ENCODE measurements at regions not wholly inside any gene's neighbourhood (a gene's known extent, or its start where the extent isn't known, plus 50 kb on each side); places are given as distances from the start of the nearest gene placed in this dataset.

DNA sequence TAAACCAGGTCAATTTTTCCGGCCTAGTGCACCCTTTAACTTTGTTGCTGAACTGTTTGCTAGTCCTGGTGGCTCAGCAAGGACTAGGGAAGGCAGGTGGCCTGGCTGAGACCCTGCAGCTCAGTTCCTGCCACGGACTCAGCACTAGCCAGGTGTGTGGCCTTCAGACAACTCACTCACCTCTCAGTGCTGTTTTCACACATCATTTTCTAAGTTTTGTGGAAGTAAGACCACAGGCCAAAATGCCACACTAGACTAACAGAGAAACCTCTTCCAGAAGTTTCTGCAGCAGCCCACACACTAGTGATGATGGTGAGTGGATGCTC is 65.9 kb upstream of the SLC1A4 start:
- ChIA-PET CTCF (interaction anchor here (0.5 to 0.9 kb wide), 3 partner anchors 10 to 340 kb away, joined by 3 read pairs; no protein-coding TSS in a partner anchor), POLR2A (no interaction called here)
- TF ChIP-seq ZNF830 (tag by site-specific recombination; IDR thresholded peaks at IDR 0.05; ENCODE audit: low read depth) (no peak), GLIS2 (tag by site-specific recombination; IDR thresholded peaks at IDR 0.05) (no peak), YY2 (tag by site-specific recombination; IDR thresholded peaks at IDR 0.05) (no peak), REPIN1 (tag by site-specific recombination; IDR thresholded peaks at IDR 0.05; ENCODE audit: low read depth) (no peak), ZNF623 (tag by site-specific recombination; IDR thresholded peaks at IDR 0.05) (no peak)
- TF ChIP-seq, protein P1, sequence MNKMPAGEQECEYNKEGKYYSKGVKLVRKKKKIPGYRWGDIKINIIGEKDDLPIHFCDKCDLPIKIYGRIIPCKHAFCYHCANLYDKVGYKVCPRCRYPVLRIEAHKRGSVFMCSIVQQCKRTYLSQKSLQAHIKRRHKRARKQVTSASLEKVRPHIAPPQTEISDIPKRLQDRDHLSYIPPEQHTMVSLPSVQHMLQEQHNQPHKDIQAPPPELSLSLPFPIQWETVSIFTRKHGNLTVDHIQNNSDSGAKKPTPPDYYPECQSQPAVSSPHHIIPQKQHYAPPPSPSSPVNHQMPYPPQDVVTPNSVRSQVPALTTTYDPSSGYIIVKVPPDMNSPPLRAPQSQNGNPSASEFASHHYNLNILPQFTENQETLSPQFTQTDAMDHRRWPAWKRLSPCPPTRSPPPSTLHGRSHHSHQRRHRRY (tag by site-specific recombination; IDR thresholded peaks at IDR 0.05), result no peak
- H3K36me3 ChIP-seq (ENCODE audit: control insufficient read depth in 2 of 2, insufficient read depth in 1 of 2, low read length in 2 of 2), result no peaks in the 10 kb centered on the region
- H3K4me3 ChIP-seq (ENCODE audit: low read depth, low read length), result no peak overlapping the region
- H3K27ac ChIP-seq (ENCODE audit: extremely low read depth, low read depth, low read length), result no peak overlapping the region
- no peaks in the 10 kb centered on the region for H3K9me3 ChIP-seq (ENCODE audit: control insufficient read depth, insufficient read depth, low read depth, low read length)
- H3K4me1 ChIP-seq (ENCODE audit: control insufficient read depth, insufficient read depth, low read length), result no peaks in the 10 kb centered on the region

DNA sequence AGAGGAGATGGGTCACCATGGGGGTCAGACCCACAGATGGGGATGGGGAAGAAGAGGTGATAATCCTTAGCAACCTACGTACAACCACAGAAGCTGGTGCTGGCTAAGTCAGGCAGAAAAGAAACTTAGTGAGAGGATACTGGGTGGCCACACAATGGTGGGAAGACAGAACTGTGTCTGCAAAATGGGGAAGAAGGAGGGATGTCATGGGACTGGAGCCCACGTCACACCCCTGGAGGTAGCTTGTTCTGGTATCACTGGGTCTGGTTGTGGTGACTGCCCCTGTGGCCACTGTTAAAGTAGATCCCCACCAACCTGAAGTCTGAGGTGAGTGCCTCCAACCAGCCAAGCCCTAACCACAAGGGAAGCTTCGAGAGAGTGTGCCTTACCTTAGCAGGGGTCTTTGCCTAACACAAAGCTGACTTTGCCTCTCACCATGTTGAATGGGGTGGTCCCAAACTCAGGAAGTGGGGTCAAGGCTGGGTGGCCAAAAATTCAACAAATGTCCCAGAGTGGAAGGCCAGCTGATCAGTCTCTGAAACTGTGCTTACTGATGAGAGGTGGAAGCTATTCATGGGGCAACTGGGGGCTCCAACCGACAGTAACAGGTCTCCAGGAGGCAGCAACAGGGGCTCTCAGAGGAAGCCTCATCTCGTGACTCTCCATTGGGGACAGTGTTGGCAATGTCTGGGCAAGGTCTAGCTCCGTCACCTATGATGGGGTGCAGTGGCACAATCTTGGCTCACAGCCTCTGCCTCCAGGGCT is 64.8 kb upstream of the SLC1A4 start:
- H3K9me3 ChIP-seq (ENCODE audit: control insufficient read depth, insufficient read depth, low read depth, low read length), result no peaks in the 10 kb centered on the region
- TF ChIP-seq, protein P2, sequence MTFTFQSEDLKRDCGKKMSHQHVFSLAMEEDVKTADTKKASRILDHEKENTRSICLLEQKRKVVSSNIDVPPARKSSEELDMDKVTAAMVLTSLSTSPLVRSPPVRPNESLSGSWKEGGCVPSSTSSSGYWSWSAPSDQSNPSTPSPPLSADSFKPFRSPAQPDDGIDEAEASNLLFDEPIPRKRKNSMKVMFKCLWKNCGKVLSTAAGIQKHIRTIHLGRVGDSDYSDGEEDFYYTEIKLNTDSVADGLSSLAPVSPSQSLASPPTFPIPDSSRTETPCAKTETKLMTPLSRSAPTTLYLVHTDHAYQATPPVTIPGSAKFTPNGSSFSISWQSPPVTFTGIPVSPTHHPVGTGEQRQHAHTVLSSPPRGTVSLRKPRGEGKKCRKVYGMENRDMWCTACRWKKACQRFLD (tag by site-specific recombination; IDR thresholded peaks at IDR 0.05), result no peak
- TF ChIP-seq ZNF626 (tag by site-specific recombination; IDR thresholded peaks at IDR 0.05) (no peak), SP7 (tag by site-specific recombination; IDR thresholded peaks at IDR 0.05) (no peak), ZNF830 (tag by site-specific recombination; IDR thresholded peaks at IDR 0.05; ENCODE audit: low read depth) (no peak), ZNF175 (tag by site-specific recombination; IDR thresholded peaks at IDR 0.05) (no peak), ZFP3 (tag by site-specific recombination; IDR thresholded peaks at IDR 0.05; ENCODE audit: low read depth) (no peak), ZNF776 (tag by site-specific recombination; IDR thresholded peaks at IDR 0.05; ENCODE audit: borderline replicate concordance) (no peak), HOXD13 (CRISPR knock-in tag; IDR thresholded peaks at IDR 0.05; ENCODE audit: borderline replicate concordance) (no peak), OSR2 (tag by site-specific recombination; IDR thresholded peaks at IDR 0.05) (no peak), BCL11B (tag by site-specific recombination; IDR thresholded peaks at IDR 0.05; ENCODE audit: low read depth) (no peak), ZNF157 (tag by site-specific recombination; IDR thresholded peaks at IDR 0.05) (no peak), ZNF211 (tag by site-specific recombination; IDR thresholded peaks at IDR 0.05; ENCODE audit: low read depth) (no peak), ZNF792 (tag by site-specific recombination; IDR thresholded peaks at IDR 0.05) (no peak), ZNF529 (tag by site-specific recombination; IDR thresholded peaks at IDR 0.05; ENCODE audit: insufficient replicate concordance) (no peak)
- TF ChIP-seq, protein P3, sequence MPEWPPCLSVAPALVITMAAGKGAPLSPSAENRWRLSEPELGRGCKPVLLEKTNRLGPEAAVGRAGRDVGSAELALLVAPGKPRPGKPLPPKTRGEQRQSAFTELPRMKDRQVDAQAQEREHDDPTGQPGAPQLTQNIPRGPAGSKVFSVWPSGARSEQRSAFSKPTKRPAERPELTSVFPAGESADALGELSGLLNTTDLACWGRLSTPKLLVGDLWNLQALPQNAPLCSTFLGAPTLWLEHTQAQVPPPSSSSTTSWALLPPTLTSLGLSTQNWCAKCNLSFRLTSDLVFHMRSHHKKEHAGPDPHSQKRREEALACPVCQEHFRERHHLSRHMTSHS (tag by site-specific recombination; IDR thresholded peaks at IDR 0.05), result no peak
- TF ChIP-seq, protein P4, sequence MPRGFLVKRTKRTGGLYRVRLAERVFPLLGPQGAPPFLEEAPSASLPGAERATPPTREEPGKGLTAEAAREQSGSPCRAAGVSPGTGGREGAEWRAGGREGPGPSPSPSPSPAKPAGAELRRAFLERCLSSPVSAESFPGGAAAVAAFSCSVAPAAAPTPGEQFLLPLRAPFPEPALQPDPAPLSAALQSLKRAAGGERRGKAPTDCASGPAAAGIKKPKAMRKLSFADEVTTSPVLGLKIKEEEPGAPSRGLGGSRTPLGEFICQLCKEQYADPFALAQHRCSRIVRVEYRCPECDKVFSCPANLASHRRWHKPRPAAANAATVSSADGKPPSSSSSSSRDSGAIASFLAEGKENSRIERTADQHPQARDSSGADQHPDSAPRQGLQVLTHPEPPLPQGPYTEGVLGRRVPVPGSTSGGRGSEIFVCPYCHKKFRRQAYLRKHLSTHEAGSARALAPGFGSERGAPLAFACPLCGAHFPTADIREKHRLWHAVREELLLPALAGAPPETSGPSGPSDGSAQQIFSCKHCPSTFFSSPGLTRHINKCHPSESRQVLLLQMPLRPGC (tag by site-specific recombination; IDR thresholded peaks at IDR 0.05), result no peak
- TF ChIP-seq, protein P5, sequence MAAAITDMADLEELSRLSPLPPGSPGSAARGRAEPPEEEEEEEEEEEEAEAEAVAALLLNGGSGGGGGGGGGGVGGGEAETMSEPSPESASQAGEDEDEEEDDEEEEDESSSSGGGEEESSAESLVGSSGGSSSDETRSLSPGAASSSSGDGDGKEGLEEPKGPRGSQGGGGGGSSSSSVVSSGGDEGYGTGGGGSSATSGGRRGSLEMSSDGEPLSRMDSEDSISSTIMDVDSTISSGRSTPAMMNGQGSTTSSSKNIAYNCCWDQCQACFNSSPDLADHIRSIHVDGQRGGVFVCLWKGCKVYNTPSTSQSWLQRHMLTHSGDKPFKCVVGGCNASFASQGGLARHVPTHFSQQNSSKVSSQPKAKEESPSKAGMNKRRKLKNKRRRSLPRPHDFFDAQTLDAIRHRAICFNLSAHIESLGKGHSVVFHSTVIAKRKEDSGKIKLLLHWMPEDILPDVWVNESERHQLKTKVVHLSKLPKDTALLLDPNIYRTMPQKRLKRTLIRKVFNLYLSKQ (tag by site-specific recombination; IDR thresholded peaks at IDR 0.05; ENCODE audit: borderline replicate concordance), result no peak
- TF ChIP-seq, protein P6, sequence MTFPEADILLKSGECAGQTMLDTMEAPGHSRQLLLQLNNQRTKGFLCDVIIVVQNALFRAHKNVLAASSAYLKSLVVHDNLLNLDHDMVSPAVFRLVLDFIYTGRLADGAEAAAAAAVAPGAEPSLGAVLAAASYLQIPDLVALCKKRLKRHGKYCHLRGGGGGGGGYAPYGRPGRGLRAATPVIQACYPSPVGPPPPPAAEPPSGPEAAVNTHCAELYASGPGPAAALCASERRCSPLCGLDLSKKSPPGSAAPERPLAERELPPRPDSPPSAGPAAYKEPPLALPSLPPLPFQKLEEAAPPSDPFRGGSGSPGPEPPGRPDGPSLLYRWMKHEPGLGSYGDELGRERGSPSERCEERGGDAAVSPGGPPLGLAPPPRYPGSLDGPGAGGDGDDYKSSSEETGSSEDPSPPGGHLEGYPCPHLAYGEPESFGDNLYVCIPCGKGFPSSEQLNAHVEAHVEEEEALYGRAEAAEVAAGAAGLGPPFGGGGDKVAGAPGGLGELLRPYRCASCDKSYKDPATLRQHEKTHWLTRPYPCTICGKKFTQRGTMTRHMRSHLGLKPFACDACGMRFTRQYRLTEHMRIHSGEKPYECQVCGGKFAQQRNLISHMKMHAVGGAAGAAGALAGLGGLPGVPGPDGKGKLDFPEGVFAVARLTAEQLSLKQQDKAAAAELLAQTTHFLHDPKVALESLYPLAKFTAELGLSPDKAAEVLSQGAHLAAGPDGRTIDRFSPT (tag by site-specific recombination; IDR thresholded peaks at IDR 0.05), result no peak
- H3K27ac ChIP-seq (ENCODE audit: extremely low read depth, low read depth, low read length), result no peak overlapping the region
- no peak overlapping the region for H3K4me3 ChIP-seq (ENCODE audit: low read depth, low read length)
- POLR2A ChIA-PET, result no interaction called here
- no peaks in the 10 kb centered on the region for H3K36me3 ChIP-seq (ENCODE audit: control insufficient read depth in 2 of 2, insufficient read depth in 1 of 2, low read length in 2 of 2)
- CTCF ChIA-PET, result interaction anchor here (0.6 to 1.0 kb wide), 3 partner anchors 8 to 338 kb away, joined by 3 to 4 read pairs (median 3); no protein-coding TSS in a partner anchor
- no peaks in the 10 kb centered on the region for H3K4me1 ChIP-seq (ENCODE audit: control insufficient read depth, insufficient read depth, low read length)

All from HEK293 (cell line).